Prostate gland (tissue), 2 donors: ENCODE measurements at regions not wholly inside any gene's neighbourhood (a gene's known extent, or its start where the extent isn't known, plus 50 kb on each side); places are given as distances from the start of the nearest gene placed in this dataset.
"Not testable (repeated sequence)": the region's sequence is repeated elsewhere in the genome, so short reads cannot be mapped to it uniquely, and the experiment has no call there.

ENCODE experiments used
- DNase-seq: peaks from one replicate; pipeline ENCODE4 v3.0.0-alpha.2; 2019; ENCODE audit warnings: low spot score
- H3K27ac ChIP-seq, 2 donors: fragments of 200-600 bp; sonication (generic); 2 replicates each; pipeline ENCODE4 v1.5.1; 2017 to 2019
- H3K27me3 ChIP-seq: fragments of 200-600 bp; sonication (generic); replicated peaks from 2 replicates; pipeline ENCODE4 v1.5.1; 2019; ENCODE audit not compliant: insufficient read depth
- H3K36me3 ChIP-seq, 2 donors: fragments of 200-600 bp; sonication (generic); 1 replicate in 1 of 2; 2 replicates in 1 of 2; pipeline versions ENCODE4 v1.5.1 to v1.8.1; 2017 to 2019
- H3K4me1 ChIP-seq: fragments of 200-600 bp; sonication (generic); replicated peaks from 2 replicates; pipeline ENCODE4 v1.5.1; 2019
- H3K4me3 ChIP-seq, 2 donors: fragments of 200-600 bp; sonication (generic); 2 replicates each; pipeline ENCODE4 v1.5.1; 2017 to 2019
- H3K9me3 ChIP-seq: fragments of 200-600 bp; sonication (generic); 2 replicates; pipeline ENCODE4 v1.5.1; 2017
- CTCF ChIP-seq, 4 experiments: fragments of 200-600 bp in 2 of 4; fragments of 450-650 bp in 2 of 4; sonication (generic) in 2 of 4; IDR thresholded peaks; 1 replicate in 3 of 4; 2 replicates in 1 of 4; pipeline ENCODE4 v1.5.1; 2016 to 2019; ENCODE audit warnings: antibody characterized with exemption in 4 of 4, mild to moderate bottlenecking in 2 of 4, moderate library complexity in 2 of 4
- POLR2A ChIP-seq: fragments of 450-650 bp; IDR thresholded peaks from one replicate; pipeline ENCODE4 v1.6.1; 2016; ENCODE audit warnings: antibody characterized with exemption, mild to moderate bottlenecking
- POLR2AphosphoS5 ChIP-seq: sonication (generic); formaldehyde crosslinking; IDR thresholded peaks from one replicate; pipeline ENCODE4 v1.6.1; 2017; ENCODE audit warnings: antibody characterized with exemption
- WGBS: methylation state at CpG from one replicate; pipeline ENCODE4 v1.1.5; 2018; 5-methylcytosine and 5-hydroxymethylcytosine counted together
- intact Hi-C: fragments of 100-400 bp; cut with DNase I; formaldehyde crosslinking; loops from one replicate; pipeline ENCODE4 v1.14.2; 2022

DNA sequence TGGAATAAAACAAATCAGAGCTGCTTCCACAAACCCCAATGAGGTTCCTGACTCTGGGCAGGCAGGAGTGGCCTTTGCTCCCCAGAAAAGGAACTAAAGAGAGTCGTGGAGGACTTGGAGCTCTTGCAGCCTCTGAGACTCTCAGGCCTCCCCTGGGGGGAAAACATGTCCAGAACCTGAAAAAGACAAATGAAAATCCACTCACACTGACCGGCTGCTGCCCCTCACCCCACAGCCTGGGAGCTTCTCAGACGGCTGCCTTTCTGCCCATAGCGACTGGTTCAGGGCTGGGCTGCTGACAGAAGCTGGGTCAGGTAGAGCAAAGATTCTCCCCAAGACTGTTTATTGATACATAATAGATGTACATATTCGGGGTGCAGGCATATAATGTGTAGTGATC is 356.0 kb downstream of the ADGRD1 start:
- no peaks in the 10 kb centered on the region for H3K36me3 ChIP-seq
- DNase-seq = no peak
- intact Hi-C loops = loop anchor here (5.0 kb wide), 1 partner anchor 333 kb away; no protein-coding TSS in a partner anchor

GRCh38 chr12:131310227-131310969 is 356.7 kb downstream of the ADGRD1 start:
- not testable (repeated sequence) for DNase-seq

More for the DNA sequence above, 356.0 kb downstream of the ADGRD1 start:
- 82% methylated on average over 5 of the region's 5 CpGs for WGBS
- no peak overlapping the region for H3K4me3 ChIP-seq
- H3K9me3 ChIP-seq = no peaks in the 10 kb centered on the region
- H3K27ac ChIP-seq = no peak overlapping the region
- H3K4me1 ChIP-seq = no peaks in the 10 kb centered on the region
- H3K27me3 ChIP-seq = no peaks in the 10 kb centered on the region
- no peak for TF ChIP-seq CTCF (IDR thresholded peaks at IDR 0.05)
- no peak for TF ChIP-seq POLR2AphosphoS5
- TF ChIP-seq POLR2A = no peak

GRCh38 chr12:131311279-131311722 is 357.6 kb downstream of the ADGRD1 start:
- not testable (repeated sequence) for H3K27me3 ChIP-seq, H3K27ac ChIP-seq, H3K4me3 ChIP-seq, H3K9me3 ChIP-seq, DNase-seq, H3K36me3 ChIP-seq, H3K4me1 ChIP-seq
- intact Hi-C loops = loop anchor here (5.0 kb wide), 1 partner anchor 331 kb away; no protein-coding TSS in a partner anchor
- 26% methylated on average over 7 of the region's 12 CpGs for WGBS

More at GRCh38 chr12:131310227-131310969, 356.7 kb downstream of the ADGRD1 start:
- not testable (repeated sequence) for H3K27ac ChIP-seq, H3K4me1 ChIP-seq, H3K36me3 ChIP-seq, H3K9me3 ChIP-seq, H3K27me3 ChIP-seq, H3K4me3 ChIP-seq
- 81% methylated on average over 20 of the region's 22 CpGs for WGBS
- intact Hi-C loops = loop anchor here (5.0 kb wide), 1 partner anchor 332 kb away; no protein-coding TSS in a partner anchor

DNA sequence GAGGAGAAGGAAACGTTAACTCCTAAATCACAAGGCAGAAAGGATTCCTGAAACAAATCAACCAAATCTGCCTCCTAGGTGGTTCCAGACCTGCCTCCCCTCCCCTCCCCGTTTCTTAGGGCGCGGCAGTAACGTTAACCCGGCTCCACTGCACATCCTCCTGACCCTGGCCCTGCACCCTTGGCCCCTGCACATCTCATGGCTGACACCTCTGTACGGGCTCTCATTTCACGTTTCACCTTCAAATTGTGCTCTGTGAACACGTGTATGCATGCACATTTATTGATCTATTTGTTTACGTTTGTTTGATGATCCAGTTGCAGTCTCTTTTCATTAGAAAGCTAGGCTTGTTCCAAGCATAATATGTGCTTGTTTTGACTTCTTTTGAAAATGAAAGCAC is 358.1 kb downstream of the ADGRD1 start:
- no peak for DNase-seq

GRCh38 chr12:131312382-131312781 is 358.7 kb downstream of the ADGRD1 start:
- H3K4me1 ChIP-seq, DNase-seq, H3K27ac ChIP-seq, H3K36me3 ChIP-seq, H3K4me3 ChIP-seq, H3K9me3 ChIP-seq, H3K27me3 ChIP-seq: not testable (repeated sequence)
- intact Hi-C loops = loop anchor here (5.0 kb wide), 1 partner anchor 330 kb away; no protein-coding TSS in a partner anchor
- WGBS = 54% methylated on average over 6 of the region's 9 CpGs

More for the DNA sequence above, 358.1 kb downstream of the ADGRD1 start:
- Histone ChIP-seq H3K4me3 (no peak overlapping the region), H3K36me3 (no peaks in the 10 kb centered on the region), H3K27me3 (no peaks in the 10 kb centered on the region), H3K27ac (no peak overlapping the region), H3K9me3 (no peaks in the 10 kb centered on the region), H3K4me1 (no peaks in the 10 kb centered on the region)
- intact Hi-C loops = loop anchor here (5.0 kb wide), 1 partner anchor 331 kb away; no protein-coding TSS in a partner anchor
- TF ChIP-seq CTCF (IDR thresholded peaks at IDR 0.05) (no peak), POLR2A (no peak), POLR2AphosphoS5 (no peak)
- 22% methylated on average over 10 of the region's 10 CpGs for WGBS

GRCh38 chr12:131312793-131313545 is 359.3 kb downstream of the ADGRD1 start:
- TF ChIP-seq CTCF (IDR thresholded peaks at IDR 0.05) = no peak
- 75% methylated on average over 13 of the region's 13 CpGs for WGBS
- no peaks in the 10 kb centered on the region for H3K4me1 ChIP-seq
- H3K27me3 ChIP-seq = no peaks in the 10 kb centered on the region
- H3K9me3 ChIP-seq = no peaks in the 10 kb centered on the region
- no peak for DNase-seq
- intact Hi-C loops = loop anchor here (5.0 kb wide), 1 partner anchor 329 kb away; no protein-coding TSS in a partner anchor
- H3K36me3 ChIP-seq = no peaks in the 10 kb centered on the region
- H3K4me3 ChIP-seq = no peak overlapping the region
- no peak overlapping the region for H3K27ac ChIP-seq
